H1 (cell line): ENCODE measurements at regions not wholly inside any gene's neighbourhood (a gene's known extent, or its start where the extent isn't known, plus 50 kb on each side); places are given as distances from the start of the nearest gene placed in this dataset.

ENCODE experiments used
- CTCF ChIA-PET: fragments of 300-600 bp; sonication (Branson Sonifier 250); formaldehyde crosslinking; loops from one replicate; lab custom pipeline; 2021; ENCODE audit not compliant: partially characterized antibody; lab: Charles Lee
- POLR2A ChIA-PET: fragments of 300-600 bp; sonication (Branson Sonifier 250); formaldehyde crosslinking; loops from one replicate; lab custom pipeline; 2021; ENCODE audit warnings: inconsistent platforms; ENCODE audit not compliant: partially characterized antibody; lab: Charles Lee
- DNase-seq, 2 experiments: peaks; one replicate each; pipeline versions ENCODE4 v3.0.0 to v3.0.0-alpha.2; 2010 to 2022; ENCODE audit warnings: low spot score in 2 of 2, low read depth in 1 of 2, mixed read lengths in 1 of 2
- FAIRE-seq: peaks from 2 replicates; lab custom pipeline; 2011; peaks lifted over from hg19 to GRCh38; lab: Jason Lieb, UNC
- H2AFZ ChIP-seq: 2 replicates; pipeline ENCODE4 v1.8.1; 2012; ENCODE audit warnings: low read length, inconsistent platforms
- H2AK5ac ChIP-seq: 2 replicates; pipeline ENCODE4 v1.6.1; 2013; ENCODE audit warnings: low read depth, low read length
- H2BK120ac ChIP-seq: replicated peaks from 2 replicates; pipeline ENCODE3; 2013; ENCODE audit warnings: low read depth, low read length, inconsistent platforms
- H2BK12ac ChIP-seq: 2 replicates; pipeline ENCODE4 v1.6.1; 2013; ENCODE audit warnings: low read depth, low read length
- H2BK15ac ChIP-seq: 2 replicates; pipeline ENCODE4 v1.6.1; 2013; ENCODE audit warnings: low read length
- H2BK20ac ChIP-seq: 2 replicates; pipeline ENCODE4 v1.6.1; 2013; ENCODE audit warnings: low read length
- H2BK5ac ChIP-seq: 2 replicates; pipeline ENCODE4 v1.6.1; 2013; ENCODE audit warnings: low read depth, low read length
- H3K14ac ChIP-seq: 2 replicates; pipeline ENCODE4 v1.6.1; 2013; ENCODE audit warnings: inconsistent platforms; ENCODE audit not compliant: insufficient read length
- H3K18ac ChIP-seq: 2 replicates; pipeline ENCODE4 v1.6.1; 2013; ENCODE audit warnings: low read length; ENCODE audit errors: extremely low read depth
- H3K23ac ChIP-seq: 2 replicates; pipeline ENCODE4 v1.6.1; 2013; ENCODE audit warnings: inconsistent platforms; ENCODE audit not compliant: insufficient read length
- H3K23me2 ChIP-seq: 2 replicates; pipeline ENCODE4 v1.6.1; 2013; ENCODE audit warnings: low read depth, low read length
- H3K27ac ChIP-seq: 2 replicates; pipeline ENCODE4 v1.6.1; 2011; ENCODE audit warnings: low read depth, low read length, inconsistent platforms
- H3K27me3 ChIP-seq, 4 experiments: replicated peaks in 1 of 4; 1 replicate in 1 of 4; 2 replicates in 3 of 4; pipeline versions ENCODE4 v1.6.1 to v1.8.1; 2011 to 2013; ENCODE audit warnings: low read length in 3 of 4, mild to moderate bottlenecking in 3 of 4, inconsistent platforms in 2 of 4, mixed read lengths in 2 of 4, moderate library complexity in 1 of 4; ENCODE audit not compliant: control insufficient read depth in 3 of 4, insufficient read depth in 3 of 4; ENCODE audit errors: extremely low read depth in 1 of 4
- H3K36me3 ChIP-seq, 4 experiments: 2 replicates each; pipeline versions ENCODE4 v1.6.1 to v1.8.1; 2011 to 2013; ENCODE audit warnings: mild to moderate bottlenecking in 4 of 4, low read length in 3 of 4, moderate library complexity in 2 of 4, control low read depth in 1 of 4, inconsistent platforms in 1 of 4; ENCODE audit not compliant: insufficient read depth in 4 of 4, control insufficient read depth in 2 of 4
- H3K4ac ChIP-seq: replicated peaks from 2 replicates; pipeline ENCODE3; 2013; ENCODE audit warnings: low read length, low read depth, mixed read lengths, inconsistent platforms; ENCODE audit not compliant: insufficient read length
- H3K4me1 ChIP-seq, 4 experiments: replicated peaks in 1 of 4; 1 replicate in 1 of 4; 2 replicates in 3 of 4; pipeline versions ENCODE4 v1.6.1 to v1.8.1; 2011 to 2013; ENCODE audit warnings: low read length in 3 of 4, inconsistent platforms in 2 of 4, mixed read lengths in 1 of 4; ENCODE audit not compliant: insufficient read depth in 4 of 4, control insufficient read depth in 3 of 4
- H3K4me2 ChIP-seq, 2 experiments: 2 replicates each; pipeline versions ENCODE4 v1.6.1 to v1.8.1; 2011 to 2013; ENCODE audit warnings: low read depth in 2 of 2, low read length in 2 of 2, control low read depth in 1 of 2, inconsistent platforms in 1 of 2, mild to moderate bottlenecking in 1 of 2; ENCODE audit not compliant: insufficient read depth in 1 of 2
- H3K4me3 ChIP-seq, 4 experiments: fragments of 200-600, 300-600 bp in 1 of 4; sonication (generic), shearing (Covaris generic), sonication (Bioruptor Twin) in 1 of 4; 2 replicates each; pipeline versions ENCODE4 v1.5.1 to v1.8.1; 2011 to 2016; ENCODE audit warnings: low read length in 4 of 4, low read depth in 3 of 4, control low read depth in 2 of 4, inconsistent platforms in 2 of 4, mild to moderate bottlenecking in 2 of 4, mixed read lengths in 1 of 4, moderate library complexity in 1 of 4; ENCODE audit not compliant: insufficient read depth in 2 of 4; ENCODE audit errors: extremely low read depth in 1 of 4
- H3K56ac ChIP-seq: replicated peaks from 2 replicates; pipeline ENCODE3; 2013; ENCODE audit warnings: low read depth, mild to moderate bottlenecking, mixed read lengths, low read length, inconsistent platforms; ENCODE audit not compliant: insufficient read length
- H3K79me1 ChIP-seq: 2 replicates; pipeline ENCODE4 v1.6.1; 2013; ENCODE audit warnings: low read depth, low read length, control low read depth
- H3K79me2 ChIP-seq, 2 experiments: 2 replicates each; pipeline versions ENCODE4 v1.6.1 to v1.8.1; 2012 to 2013; ENCODE audit warnings: low read length in 2 of 2, mild to moderate bottlenecking in 2 of 2, inconsistent platforms in 1 of 2; ENCODE audit not compliant: insufficient read depth in 2 of 2, control insufficient read depth in 1 of 2
- H3K9ac ChIP-seq, 4 experiments: replicated peaks in 1 of 4; 1 replicate in 1 of 4; 2 replicates in 3 of 4; pipeline versions ENCODE4 v1.6.1 to v1.8.1; 2011 to 2013; ENCODE audit warnings: low read depth in 3 of 4, low read length in 3 of 4, control low read depth in 2 of 4, mild to moderate bottlenecking in 2 of 4, moderate library complexity in 2 of 4, inconsistent platforms in 1 of 4; ENCODE audit errors: extremely low read depth in 1 of 4
- H3K9me3 ChIP-seq, 2 experiments: 2 replicates each; pipeline versions ENCODE4 v1.6.1 to v1.8.1; 2012 to 2013; ENCODE audit warnings: mild to moderate bottlenecking in 2 of 2, moderate library complexity in 2 of 2, control low read depth in 1 of 2, inconsistent platforms in 1 of 2, low read depth in 1 of 2, low read length in 1 of 2, mixed read lengths in 1 of 2; ENCODE audit not compliant: insufficient read depth in 2 of 2
- H4K20me1 ChIP-seq, 2 experiments: replicated peaks in 1 of 2; 2 replicates each; pipeline versions ENCODE3 to v1.8.1; 2011 to 2013; ENCODE audit warnings: inconsistent platforms in 2 of 2, low read length in 2 of 2, mild to moderate bottlenecking in 1 of 2; ENCODE audit not compliant: insufficient read depth in 2 of 2, control insufficient read depth in 1 of 2
- H4K5ac ChIP-seq: 2 replicates; pipeline ENCODE4 v1.6.1; 2013; ENCODE audit warnings: low read length, low read depth, mixed read lengths, inconsistent platforms; ENCODE audit not compliant: insufficient read length
- H4K8ac ChIP-seq: 2 replicates; pipeline ENCODE4 v1.8.0; 2013; ENCODE audit warnings: mild to moderate bottlenecking, moderate library complexity, low read length, inconsistent platforms; ENCODE audit not compliant: insufficient read depth; ENCODE audit errors: extremely low read depth
- H4K91ac ChIP-seq: replicated peaks from 2 replicates; pipeline ENCODE3; 2013; ENCODE audit warnings: low read length, mixed read lengths, inconsistent platforms; ENCODE audit not compliant: insufficient read length
- ATF3 ChIP-seq: IDR thresholded peaks from 2 replicates; pipeline ENCODE4 v1.6.1; 2011; ENCODE audit warnings: low read depth, mild to moderate bottlenecking, low read length; ENCODE audit not compliant: insufficient read depth
- CBX8 ChIP-seq: fragments of 300-800, 300-1000 bp; sonication (generic); IDR thresholded peaks from 2 replicates; pipeline ENCODE4 v1.7.1; 2016; ENCODE audit warnings: low read depth, low read length, borderline replicate concordance
- CEBPB ChIP-seq: IDR thresholded peaks from 2 replicates; pipeline ENCODE4 v1.6.1; 2012; ENCODE audit warnings: low read depth, low read length
- CTBP2 ChIP-seq: IDR thresholded peaks from 2 replicates; pipeline ENCODE4 v1.7.0; 2011; ENCODE audit warnings: borderline replicate concordance, mild to moderate bottlenecking, moderate library complexity, mixed read lengths, low read length; ENCODE audit not compliant: insufficient read depth, insufficient read length
- EGR1 ChIP-seq: IDR thresholded peaks from 2 replicates; pipeline ENCODE4 v1.6.1; 2011; ENCODE audit warnings: low read depth, low read length, borderline replicate concordance
- KDM1A ChIP-seq: fragments of 200-600, 300-600 bp; sonication (generic); IDR thresholded peaks from 2 replicates; pipeline ENCODE4 v1.7.1; 2016; ENCODE audit warnings: mild to moderate bottlenecking, low read length, borderline replicate concordance
- NRF1 ChIP-seq: IDR thresholded peaks from 2 replicates; pipeline ENCODE4 v1.6.1; 2011; ENCODE audit warnings: mild to moderate bottlenecking, low read depth, low read length, improper control_type of control experiment
- RXRA ChIP-seq: IDR thresholded peaks from 2 replicates; pipeline ENCODE4 v1.6.1; 2011; ENCODE audit warnings: low read depth, mild to moderate bottlenecking, low read length, moderate library complexity; ENCODE audit not compliant: insufficient read depth
- YY1 ChIP-seq: IDR thresholded peaks from 2 replicates; pipeline ENCODE4 v1.6.1; 2011; ENCODE audit warnings: low read depth, mild to moderate bottlenecking, low read length
- WGBS, 2 experiments: shearing (Covaris generic) in 1 of 2; methylation state at CpG; one replicate each; pipeline versions ENCODE4 v1.1.6 to v1.1.7; 2013 to 2015; ENCODE audit warnings: low lambda C conversion rate in 2 of 2, mixed read lengths in 2 of 2, inconsistent platforms in 1 of 2, low coverage in 1 of 2, missing lambda C conversion rate in 1 of 2; ENCODE audit not compliant: insufficient replicate concordance in 2 of 2, insufficient coverage in 1 of 2, insufficient read length in 1 of 2; ENCODE audit errors: extremely low coverage in 1 of 2, missing lambda C conversion rate in 1 of 2; 5-methylcytosine and 5-hydroxymethylcytosine counted together
- TF ChIP-seq, protein P1 (sequence below): IDR thresholded peaks from 2 replicates; pipeline ENCODE4 v1.6.1; 2012; ENCODE audit warnings: inconsistent platforms

DNA sequence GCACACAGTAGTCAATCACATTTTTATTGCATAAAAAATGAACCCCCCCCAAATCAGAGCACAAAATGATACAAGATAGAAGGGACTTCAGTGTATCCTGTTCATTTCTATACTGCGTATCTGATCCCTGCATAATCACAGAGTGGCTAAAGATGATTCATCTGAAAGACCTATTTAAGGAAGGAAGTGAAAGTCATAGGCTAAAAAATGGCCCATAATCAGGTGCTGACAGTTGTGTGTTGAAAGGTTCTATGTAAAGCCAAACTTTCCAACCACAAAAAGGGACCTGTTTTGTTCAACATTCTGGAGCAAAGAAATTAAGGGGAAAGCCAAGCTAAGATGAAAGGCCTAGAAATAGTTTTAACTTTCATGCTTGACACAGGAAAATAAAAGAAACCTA, 147.8 kb upstream of the ATP2B1 start:
- no peak overlapping the region for H2BK20ac ChIP-seq
- H3K27ac ChIP-seq = no peak overlapping the region
- no peak overlapping the region for H2BK15ac ChIP-seq
- H4K20me1 ChIP-seq = no peaks in the 10 kb centered on the region
- no peak overlapping the region for H2AK5ac ChIP-seq
- TF ChIP-seq ATF3 = no peak
- TF ChIP-seq, protein P1, sequence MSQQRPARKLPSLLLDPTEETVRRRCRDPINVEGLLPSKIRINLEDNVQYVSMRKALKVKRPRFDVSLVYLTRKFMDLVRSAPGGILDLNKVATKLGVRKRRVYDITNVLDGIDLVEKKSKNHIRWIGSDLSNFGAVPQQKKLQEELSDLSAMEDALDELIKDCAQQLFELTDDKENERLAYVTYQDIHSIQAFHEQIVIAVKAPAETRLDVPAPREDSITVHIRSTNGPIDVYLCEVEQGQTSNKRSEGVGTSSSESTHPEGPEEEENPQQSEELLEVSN = no peak
- no peak for TF ChIP-seq RXRA
- TF ChIP-seq KDM1A = no peak
- TF ChIP-seq EGR1 = no peak
- TF ChIP-seq CBX8 = no peak
- no peak for TF ChIP-seq CEBPB
- no peak for TF ChIP-seq NRF1
- no peak for TF ChIP-seq YY1
- no peak for TF ChIP-seq CTBP2
- no peak overlapping the region for H3K4me2 ChIP-seq
- H3K27me3 ChIP-seq = peaks cover 0 to 5% (median under 1%) of the 10 kb centered on the region in 4 experiments; a peak in 4 of 7 replicates
- 94% methylated on average over 1 of the region's 1 CpG; no CpG with 5 or more reads in 1 of the 2 experiments for WGBS, 2 experiments
- no peak overlapping the region for H3K18ac ChIP-seq
- no peaks in the 10 kb centered on the region for H3K79me1 ChIP-seq
- H4K5ac ChIP-seq = no peak overlapping the region
- H2BK5ac ChIP-seq = no peak overlapping the region
- H3K23me2 ChIP-seq = no peaks in the 10 kb centered on the region
- FAIRE-seq (no peak), DNase-seq (no peak)
- no peaks in the 10 kb centered on the region for H3K36me3 ChIP-seq
- ChIA-PET POLR2A (no interaction called here), CTCF (interaction anchor here (1.3 to 1.6 kb wide), 2 partner anchors 10 to 15 kb away, joined by 3 read pairs; no protein-coding TSS in a partner anchor)
- no peak overlapping the region for H3K4ac ChIP-seq
- H3K9me3 ChIP-seq = no peaks in the 10 kb centered on the region
- no peak overlapping the region for H2BK120ac ChIP-seq
- no peak overlapping the region for H3K14ac ChIP-seq
- no peak overlapping the region for H3K4me3 ChIP-seq
- H3K79me2 ChIP-seq = no peaks in the 10 kb centered on the region
- no peak overlapping the region for H3K56ac ChIP-seq
- no peak overlapping the region for H4K91ac ChIP-seq
- H4K8ac ChIP-seq = no peak overlapping the region
- H3K23ac ChIP-seq = no peak overlapping the region
- no peak overlapping the region for H2BK12ac ChIP-seq
- no peak overlapping the region for H2AFZ ChIP-seq
- H3K4me1 ChIP-seq = no peaks in the 10 kb centered on the region
- no peak overlapping the region for H3K9ac ChIP-seq
